Neuronal stem cell (in vitro differentiated cells): ENCODE measurements at regions not wholly inside any gene's neighbourhood (a gene's known extent, or its start where the extent isn't known, plus 50 kb on each side); places are given as distances from the start of the nearest gene placed in this dataset.
A peak's percentile ranks its signal among the peaks of the same experiment; 100 is the strongest.

Source experiments
- DNase-seq: peaks from one replicate; pipeline ENCODE4 v3.0.0-alpha.2; 2013; ENCODE audit warnings: low spot score
- H2AFZ ChIP-seq: one replicate; pipeline ENCODE4 v1.6.1; 2013; ENCODE audit warnings: mild to moderate bottlenecking, low read length, inconsistent platforms
- H2AK5ac ChIP-seq: 2 replicates; pipeline ENCODE4 v1.6.1; 2013; ENCODE audit warnings: low read depth, mild to moderate bottlenecking, inconsistent platforms, low read length, moderate library complexity, mixed read lengths
- H2BK120ac ChIP-seq: 2 replicates; pipeline ENCODE4 v1.6.1; 2013; ENCODE audit warnings: low read depth, mild to moderate bottlenecking, inconsistent platforms, low read length, moderate library complexity, mixed read lengths
- H2BK12ac ChIP-seq: one replicate; pipeline ENCODE4 v1.6.1; 2013; ENCODE audit warnings: low read length, inconsistent platforms
- H2BK15ac ChIP-seq: 2 replicates; pipeline ENCODE4 v1.6.1; 2013; ENCODE audit warnings: mild to moderate bottlenecking, low read length, inconsistent platforms, mixed read lengths
- H2BK5ac ChIP-seq: one replicate; pipeline ENCODE4 v1.6.1; 2013; ENCODE audit warnings: inconsistent platforms, mild to moderate bottlenecking, low read length, moderate library complexity
- H3K14ac ChIP-seq: one replicate; pipeline ENCODE4 v1.6.1; 2013; ENCODE audit warnings: low read length, inconsistent platforms
- H3K18ac ChIP-seq: 2 replicates; pipeline ENCODE4 v1.6.1; 2013; ENCODE audit warnings: low read length, inconsistent platforms
- H3K23ac ChIP-seq: 2 replicates; pipeline ENCODE4 v1.6.1; 2013; ENCODE audit warnings: low read depth, mild to moderate bottlenecking, mixed read lengths, low read length, inconsistent platforms; ENCODE audit not compliant: poor library complexity
- H3K27ac ChIP-seq: replicated peaks from 3 replicates; pipeline ENCODE4 v1.5.1; 2013; ENCODE audit warnings: low read length, inconsistent platforms
- H3K27me3 ChIP-seq, 3 experiments: 2 replicates each; pipeline ENCODE4 v1.6.1; 2013; ENCODE audit warnings: low read length in 3 of 3, mild to moderate bottlenecking in 2 of 3, inconsistent platforms in 1 of 3, low read depth in 1 of 3, mixed read lengths in 1 of 3, moderate library complexity in 1 of 3; ENCODE audit not compliant: control insufficient read depth in 3 of 3, insufficient read depth in 3 of 3
- H3K36me3 ChIP-seq, 2 donors: replicated peaks in 1 of 2; 2 replicates each; pipeline ENCODE4 v1.6.1; 2013; ENCODE audit warnings: low read length in 2 of 2; ENCODE audit not compliant: control insufficient read depth in 2 of 2, insufficient read depth in 2 of 2
- H3K4ac ChIP-seq: 2 replicates; pipeline ENCODE4 v1.6.1; 2013; ENCODE audit warnings: inconsistent platforms, mild to moderate bottlenecking, low read length, moderate library complexity
- H3K4me1 ChIP-seq, 2 donors: 1 replicate in 1 of 2; 2 replicates in 1 of 2; pipeline ENCODE4 v1.6.1; 2013; ENCODE audit warnings: low read length in 2 of 2, low read depth in 1 of 2; ENCODE audit not compliant: control insufficient read depth in 2 of 2, insufficient read depth in 1 of 2
- H3K4me2 ChIP-seq: one replicate; pipeline ENCODE4 v1.6.1; 2013; ENCODE audit warnings: mild to moderate bottlenecking, low read length, inconsistent platforms; ENCODE audit not compliant: insufficient read depth, poor library complexity, severe bottlenecking
- H3K4me3 ChIP-seq, 2 donors: 2 replicates each; pipeline ENCODE4 v1.5.1; 2013; ENCODE audit warnings: low read length in 2 of 2, mild to moderate bottlenecking in 2 of 2, inconsistent platforms in 1 of 2, moderate library complexity in 1 of 2
- H3K79me1 ChIP-seq: one replicate; pipeline ENCODE4 v1.6.1; 2013; ENCODE audit warnings: low read depth, mild to moderate bottlenecking, inconsistent platforms, low read length, moderate library complexity
- H3K9ac ChIP-seq: one replicate; pipeline ENCODE4 v1.6.1; 2013; ENCODE audit warnings: mild to moderate bottlenecking, low read depth, low read length, inconsistent platforms; ENCODE audit not compliant: poor library complexity
- H3K9me3 ChIP-seq, 2 donors: replicated peaks in 1 of 2; 2 replicates each; pipeline versions ENCODE3 to v1.6.1; 2013; ENCODE audit warnings: low read length in 2 of 2, mild to moderate bottlenecking in 2 of 2, inconsistent platforms in 1 of 2, low read depth in 1 of 2, mixed read lengths in 1 of 2, moderate library complexity in 1 of 2; ENCODE audit not compliant: control insufficient read depth in 2 of 2, insufficient read depth in 1 of 2
- H4K8ac ChIP-seq: one replicate; pipeline ENCODE4 v1.6.1; 2013; ENCODE audit warnings: low read depth, mild to moderate bottlenecking, inconsistent platforms, low read length, moderate library complexity
- H4K91ac ChIP-seq: one replicate; pipeline ENCODE4 v1.6.1; 2013; ENCODE audit warnings: low read length, low read depth, mild to moderate bottlenecking, inconsistent platforms; ENCODE audit not compliant: poor library complexity
- WGBS, 2 donors: extraction: QIAGEN DNeasy Blood & Tissue Kit; methylation state at CpG; one replicate each; pipeline ENCODE4 v1.1.7; 2013; ENCODE audit warnings: missing lambda C conversion rate in 2 of 2, mixed read lengths in 1 of 2; ENCODE audit not compliant: insufficient read length in 2 of 2, insufficient replicate concordance in 1 of 2; ENCODE audit errors: extremely low coverage in 2 of 2; 5-methylcytosine and 5-hydroxymethylcytosine counted together

- Histone ChIP-seq H3K27me3 (peaks cover 0 to 14% (median 0%) of the 10 kb centered on the region in 3 experiments), H3K4ac (no peak overlapping the region), H2BK15ac (no peak overlapping the region), H2BK120ac (no peak overlapping the region), H2AK5ac (peak overlapping the region; percentile 3), H3K27ac (no peak overlapping the region), H4K8ac (no peak overlapping the region), H2AFZ (no peak overlapping the region), H3K4me3 (no peak overlapping the region), H3K79me1 (no peaks in the 10 kb centered on the region), H3K14ac (no peak overlapping the region), H3K9ac (peak overlapping the region; percentile 67), H4K91ac (no peak overlapping the region), H2BK5ac (no peak overlapping the region), H3K9me3 (no peaks in the 10 kb centered on the region), H3K18ac (peak overlapping the region; percentile 53), H3K4me1 (peaks cover 0 to 2% of the 10 kb centered on the region in 2 donors), H2BK12ac (no peak overlapping the region), H3K36me3 (no peaks in the 10 kb centered on the region), H3K23ac (no peak overlapping the region), H3K4me2 (no peak overlapping the region)
- no peak for DNase-seq
- WGBS, 2 donors: no CpG with 5 or more reads among the region's 13 CpGs
Observed at GRCh38 chr20:48339190-48339985, 488.4 kb downstream of the PREX1 start.

GRCh38 chr20:48338717-48339116, 489.1 kb downstream of the PREX1 start:
- Histone ChIP-seq H2BK12ac (no peak overlapping the region), H3K4me3 (no peak overlapping the region), H3K79me1 (no peaks in the 10 kb centered on the region), H3K4ac (no peak overlapping the region), H3K27ac (no peak overlapping the region), H3K14ac (no peak overlapping the region), H2AFZ (no peak overlapping the region), H2BK120ac (no peak overlapping the region), H3K9me3 (no peaks in the 10 kb centered on the region), H2BK5ac (no peak overlapping the region), H3K36me3 (no peaks in the 10 kb centered on the region), H4K91ac (no peak overlapping the region), H2AK5ac (no peak overlapping the region), H4K8ac (no peak overlapping the region), H2BK15ac (no peak overlapping the region), H3K9ac (no peak overlapping the region), H3K18ac (no peak overlapping the region), H3K23ac (no peak overlapping the region), H3K4me2 (no peak overlapping the region), H3K27me3 (peaks cover 0 to 14% (median 0%) of the 10 kb centered on the region in 3 experiments), H3K4me1 (peaks cover 0 to 2% of the 10 kb centered on the region in 2 donors)
- no CpG with 5 or more reads among the region's 7 CpGs for whole genome bisulfite sequencing, 2 donors
- no peak for DNase-seq

DNA sequence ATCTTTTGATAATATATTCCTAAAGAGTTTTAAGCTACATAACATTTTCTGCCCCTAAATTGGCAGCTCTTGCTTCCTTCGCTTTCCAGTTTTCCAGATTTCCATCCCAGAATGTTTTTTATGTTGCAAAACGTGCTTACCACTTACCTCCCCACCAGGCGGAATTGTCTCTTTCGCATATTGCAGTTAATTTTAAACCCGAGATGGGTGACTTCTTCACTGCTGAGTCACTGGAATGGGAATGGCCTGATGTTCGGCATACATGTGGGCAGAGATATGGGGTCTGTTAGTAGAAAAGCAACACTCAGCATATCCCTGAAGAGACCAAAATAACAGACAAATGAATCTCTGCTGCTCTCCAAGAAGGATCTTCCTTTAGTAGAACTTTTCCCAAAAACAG, 491.2 kb downstream of the PREX1 start:
- no peak for DNase-seq
- H2BK120ac ChIP-seq: no peak overlapping the region
- H3K18ac ChIP-seq: no peak overlapping the region
- no peak overlapping the region for H3K14ac ChIP-seq
- no peak overlapping the region for H2AK5ac ChIP-seq
- H3K79me1 ChIP-seq: no peaks in the 10 kb centered on the region
- no peaks in the 10 kb centered on the region for H3K36me3 ChIP-seq
- no peak overlapping the region for H4K91ac ChIP-seq
- H3K4me3 ChIP-seq: no peak overlapping the region
- H2BK5ac ChIP-seq: no peak overlapping the region
- no peak overlapping the region for H4K8ac ChIP-seq
- no peak overlapping the region for H3K23ac ChIP-seq
- WGBS, 2 donors: no CpG with 5 or more reads among the region's 6 CpGs
- no peak overlapping the region for H3K9ac ChIP-seq
- no peak overlapping the region for H2BK15ac ChIP-seq
- no peak overlapping the region for H3K4me2 ChIP-seq
- H3K27ac ChIP-seq: no peak overlapping the region
- H2BK12ac ChIP-seq: no peak overlapping the region
- H3K27me3 ChIP-seq: peaks cover 0 to 7% (median 0%) of the 10 kb centered on the region in 3 experiments
- no peaks in the 10 kb centered on the region for H3K9me3 ChIP-seq
- no peak overlapping the region for H2AFZ ChIP-seq
- H3K4me1 ChIP-seq: peaks cover 0 to 2% of the 10 kb centered on the region in 2 donors
- no peak overlapping the region for H3K4ac ChIP-seq

GRCh38 chr20:48335308-48336050, 492.3 kb downstream of the PREX1 start:
- Histone ChIP-seq H2BK120ac (no peak overlapping the region), H3K23ac (no peak overlapping the region), H4K8ac (no peak overlapping the region), H3K27ac (no peak overlapping the region), H3K79me1 (no peaks in the 10 kb centered on the region), H2BK12ac (no peak overlapping the region), H3K4me2 (no peak overlapping the region), H2BK15ac (no peak overlapping the region), H2AFZ (no peak overlapping the region), H2BK5ac (no peak overlapping the region), H3K14ac (no peak overlapping the region), H2AK5ac (no peak overlapping the region), H3K4me3 (no peak overlapping the region), H3K9me3 (no peaks in the 10 kb centered on the region), H3K4me1 (peaks cover 0 to 2% of the 10 kb centered on the region in 2 donors), H4K91ac (no peak overlapping the region), H3K9ac (no peak overlapping the region), H3K27me3 (peaks cover 0 to 5% (median 0%) of the 10 kb centered on the region in 3 experiments), H3K4ac (no peak overlapping the region), H3K36me3 (no peaks in the 10 kb centered on the region), H3K18ac (no peak overlapping the region)
- WGBS, 2 donors: no CpG with 5 or more reads among the region's 3 CpGs
- DNase-seq: no peak
